GM21360 (cell line): ENCODE measurements at regions not wholly inside any gene's neighbourhood (a gene's known extent, or its start where the extent isn't known, plus 50 kb on each side); places are given as distances from the start of the nearest gene placed in this dataset.

Source experiments
- ATAC-seq: cut with Tn5 transposase; IDR thresholded peaks from one replicate; pipeline ENCODE4 v1.9.1; 2021; ENCODE audit warnings: mild to moderate bottlenecking, moderate library complexity; ENCODE audit not compliant: unreplicated experiment

DNA sequence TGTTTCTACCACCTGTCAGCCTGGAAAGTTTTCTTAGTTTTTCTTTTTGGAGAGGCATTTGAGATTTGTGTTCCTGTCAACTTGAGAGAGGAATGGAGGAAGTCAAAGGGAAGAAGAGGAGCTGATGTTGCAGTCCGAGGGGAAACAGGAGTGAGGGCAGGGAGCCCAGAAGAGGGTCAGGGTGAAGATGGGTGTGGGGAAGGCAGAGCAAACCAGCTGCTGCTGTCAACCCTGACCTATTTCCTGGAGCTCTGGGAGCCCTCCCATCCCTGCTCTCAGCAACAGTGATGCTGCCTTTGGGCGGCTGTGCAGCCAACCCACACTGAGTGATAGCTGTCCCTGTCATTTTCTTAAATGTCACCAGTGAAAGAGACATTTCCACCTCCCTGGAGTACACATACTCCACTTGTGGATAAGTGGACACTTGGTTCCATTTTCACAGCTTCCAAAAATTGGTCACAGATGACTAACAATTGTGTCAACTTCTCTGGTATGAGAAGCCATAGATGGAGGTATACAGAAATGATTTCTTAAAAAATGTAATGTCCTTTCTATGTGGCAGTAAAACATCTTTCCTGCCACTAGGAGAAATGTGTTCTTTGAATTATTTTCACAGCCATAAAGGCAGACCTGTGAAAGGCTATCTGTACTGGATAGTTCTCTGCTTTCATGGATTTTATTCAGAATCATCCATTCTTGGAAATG lies 556.3 kb upstream of the TBL1XR1 start:
- no peak for ATAC-seq

DNA sequence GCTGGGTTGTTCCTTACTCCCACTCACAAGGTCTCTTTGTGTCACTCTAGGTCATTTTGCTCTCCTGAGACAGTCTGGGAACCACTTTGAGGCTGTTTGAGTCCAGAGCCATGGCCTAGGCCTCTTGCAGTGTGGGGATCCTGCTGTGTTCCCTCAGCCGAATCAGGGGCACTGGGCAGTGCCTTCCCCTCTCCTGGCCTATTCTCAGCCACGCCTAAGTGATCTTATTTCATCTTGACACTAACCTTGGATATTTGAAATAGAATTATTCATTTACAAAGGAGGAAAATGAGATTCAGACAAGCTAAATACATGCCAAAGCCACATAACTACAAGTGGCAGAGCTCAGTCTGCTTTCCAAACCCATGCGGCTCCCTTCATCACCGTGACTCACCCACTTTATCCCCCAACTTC lies 557.2 kb upstream of the TBL1XR1 start:
- ATAC-seq: no peak

DNA sequence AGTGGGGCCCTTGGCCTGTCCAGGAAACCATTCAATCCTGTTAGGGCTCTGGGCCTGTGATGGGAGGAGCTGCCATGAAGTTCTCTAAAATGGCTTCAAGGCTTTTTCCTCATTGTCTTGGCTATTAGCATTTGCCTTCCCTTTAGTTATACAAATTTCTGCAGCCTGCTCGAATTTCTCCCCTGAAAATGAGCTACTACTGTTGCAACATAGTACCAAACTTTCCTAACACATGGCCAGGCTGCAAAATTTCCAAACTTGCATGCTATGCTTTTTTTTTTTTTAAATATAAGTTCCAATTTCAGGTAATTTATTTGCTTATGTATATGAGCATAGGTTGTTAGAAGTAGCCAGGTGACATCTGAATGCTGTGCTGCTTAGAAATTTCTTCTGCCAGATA lies 560.8 kb upstream of the TBL1XR1 start:
- no peak for ATAC-seq

DNA sequence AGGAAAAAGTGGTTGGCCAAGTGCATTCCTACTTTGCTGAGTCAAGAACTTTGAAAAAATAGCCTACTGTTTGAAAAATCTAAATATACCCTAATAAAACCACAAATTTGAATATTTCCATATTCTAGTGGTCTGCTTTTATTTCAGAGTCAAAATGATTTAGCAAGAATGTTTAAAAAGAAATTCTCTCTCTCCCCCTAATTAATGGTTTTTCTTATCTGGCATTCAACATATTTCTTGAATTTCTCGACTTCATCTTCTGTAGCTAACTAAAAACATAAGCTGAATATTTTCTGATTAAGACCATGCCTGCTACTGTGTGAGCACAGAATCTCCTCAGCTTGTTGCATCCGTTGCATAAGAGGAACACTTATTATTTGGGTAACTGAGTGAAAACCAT lies 563.5 kb upstream of the TBL1XR1 start:
- ATAC-seq: no peak

DNA sequence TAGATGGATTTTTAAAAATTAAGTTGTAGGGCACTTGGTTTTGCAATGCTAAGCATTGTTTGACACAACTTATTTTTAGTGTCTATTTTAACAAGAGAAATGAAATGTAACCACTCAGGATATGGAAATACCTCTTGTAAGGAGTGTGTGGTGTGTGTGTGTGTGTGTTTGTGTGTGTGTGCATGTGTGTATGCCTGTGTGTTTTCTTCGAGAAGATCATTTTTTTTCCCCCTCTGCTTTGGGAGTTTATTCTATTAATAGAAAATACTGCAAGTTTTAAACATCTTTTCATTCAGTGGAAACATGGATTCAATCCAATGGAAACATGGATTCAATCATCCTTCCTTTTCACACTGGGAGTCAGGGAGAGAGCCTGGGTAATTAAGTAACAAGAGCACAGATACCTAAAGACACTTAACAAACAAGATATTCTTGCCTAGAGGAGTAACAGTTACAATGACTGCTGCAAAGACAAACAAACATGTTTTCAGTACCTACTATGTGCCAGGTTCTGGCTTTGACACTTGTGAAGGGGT lies 567.2 kb upstream of the TBL1XR1 start:
- no peak for ATAC-seq

DNA sequence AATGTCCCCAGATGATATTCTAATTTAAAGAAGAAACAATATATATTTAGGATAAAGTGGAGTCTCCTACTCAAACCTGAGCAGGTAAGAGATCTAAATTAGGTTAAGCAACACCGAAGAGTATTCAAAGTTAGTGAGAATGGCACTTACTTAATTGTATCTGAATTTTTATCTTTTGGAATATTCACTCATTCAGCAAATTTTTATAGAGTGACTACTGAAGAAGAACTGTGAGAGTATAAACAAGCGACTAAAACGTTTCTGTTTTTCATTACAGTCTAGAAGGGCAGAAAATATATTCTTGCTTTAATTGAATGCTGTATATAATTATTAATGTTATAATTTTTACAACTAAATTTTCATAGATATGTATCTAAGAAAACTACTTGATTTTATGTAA lies 567.7 kb upstream of the TBL1XR1 start:
- ATAC-seq: no peak

DNA sequence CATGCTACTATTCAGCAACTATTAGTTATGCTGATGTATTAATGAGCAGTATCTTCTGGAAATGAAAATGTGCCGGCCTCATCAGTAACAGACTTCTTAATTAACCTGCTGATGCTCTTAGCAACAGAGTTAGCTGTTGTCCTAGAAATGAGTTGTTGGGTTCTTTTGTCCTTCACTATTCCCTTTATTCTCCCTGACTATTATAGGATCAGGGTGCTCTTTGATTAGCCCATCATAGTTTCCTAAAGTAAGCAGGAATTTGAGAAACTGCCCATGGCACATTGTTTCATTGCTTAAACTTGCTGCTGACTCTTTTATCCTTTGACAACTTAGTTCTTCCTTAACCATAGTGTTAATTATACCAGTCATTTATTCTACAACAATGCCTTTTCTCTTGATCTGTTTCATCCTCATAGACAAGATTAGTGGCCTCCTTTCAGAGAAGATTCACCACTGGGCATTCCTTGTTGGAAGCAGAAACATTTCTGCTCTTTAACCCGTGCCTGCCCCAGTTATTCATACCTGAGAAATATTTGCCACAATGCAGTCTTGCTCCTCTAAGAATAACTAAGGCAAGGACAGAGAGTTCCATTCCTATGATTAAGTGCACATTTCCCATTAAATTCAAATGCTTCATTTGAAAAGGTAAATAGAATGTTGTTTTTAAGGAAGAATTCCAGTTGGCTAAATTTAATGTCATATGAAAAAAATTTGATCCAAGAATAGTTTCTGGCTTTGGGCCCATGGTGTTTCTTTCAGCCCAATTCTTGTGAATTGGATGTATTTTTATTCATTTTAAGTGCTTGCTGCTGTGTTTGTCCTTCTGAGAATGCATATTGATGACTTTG lies 573.3 kb upstream of the TBL1XR1 start:
- no peak for ATAC-seq

DNA sequence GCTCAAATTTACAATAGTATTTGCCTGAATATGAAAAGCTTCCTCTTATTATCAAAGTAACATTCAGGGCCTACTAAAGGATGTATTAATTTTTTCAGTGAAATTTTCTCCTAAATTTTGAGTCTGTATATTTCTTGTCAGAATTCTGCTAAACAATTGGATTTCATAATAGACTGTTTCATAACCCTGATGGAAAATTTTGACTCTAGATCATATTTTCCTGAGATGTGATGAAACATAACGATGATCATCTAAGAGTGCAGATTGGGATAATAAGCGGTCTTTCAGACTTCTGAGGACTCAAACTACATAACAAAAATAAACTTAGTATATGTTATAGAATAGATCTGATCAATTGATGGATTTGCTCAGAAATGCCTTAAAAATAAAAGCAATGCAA lies 574.5 kb upstream of the TBL1XR1 start:
- ATAC-seq: no peak

DNA sequence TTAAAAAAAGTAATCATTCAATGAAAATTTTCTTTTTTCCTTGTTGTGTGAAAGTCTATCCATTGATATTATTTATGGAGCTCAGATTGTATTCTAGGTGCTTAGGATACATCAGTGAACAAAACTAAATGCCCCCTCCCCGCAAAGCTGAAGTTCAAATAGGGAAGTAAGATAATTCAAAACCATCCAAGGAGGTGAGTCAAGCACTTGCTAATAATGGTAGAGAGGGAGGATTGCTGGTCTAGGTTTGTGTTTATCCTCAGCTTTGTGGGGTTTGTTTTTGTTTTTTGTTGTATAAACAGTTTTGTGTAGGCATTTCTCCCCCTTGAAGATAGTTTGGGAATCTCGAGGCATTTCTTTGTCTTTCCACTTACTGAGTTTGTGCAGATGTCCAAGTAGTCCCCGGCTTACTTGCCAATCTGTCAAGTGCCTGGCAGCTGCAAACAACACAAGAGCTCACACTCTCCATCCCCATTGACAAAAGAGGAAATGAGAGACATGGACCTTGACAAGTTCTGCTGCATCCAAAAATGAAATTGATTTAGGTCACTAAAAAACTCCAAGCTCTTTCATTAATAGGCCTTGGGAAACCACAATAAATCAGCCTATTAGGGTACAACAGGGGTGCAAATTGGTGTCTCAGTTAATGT lies 575.8 kb upstream of the TBL1XR1 start:
- ATAC-seq: no peak

DNA sequence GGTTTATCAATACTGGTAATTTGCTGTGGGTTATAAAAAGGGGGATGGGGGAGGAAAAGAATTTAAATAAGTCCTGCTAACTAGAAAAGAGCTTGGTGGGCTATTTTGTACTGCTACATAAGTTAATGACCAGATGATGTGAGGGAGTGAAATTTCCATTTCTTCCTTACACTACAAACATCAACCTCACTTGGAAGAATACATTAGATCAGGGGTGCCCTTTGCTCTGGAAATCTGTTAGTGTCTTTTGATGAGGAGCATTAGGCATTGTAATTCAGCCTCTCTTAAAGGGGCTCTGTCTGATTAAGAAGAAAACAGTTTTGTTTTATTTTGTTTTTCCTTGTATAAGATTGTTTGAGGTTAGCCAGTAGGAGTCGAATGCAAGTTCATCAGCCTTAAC lies 576.4 kb upstream of the TBL1XR1 start:
- ATAC-seq: no peak

DNA sequence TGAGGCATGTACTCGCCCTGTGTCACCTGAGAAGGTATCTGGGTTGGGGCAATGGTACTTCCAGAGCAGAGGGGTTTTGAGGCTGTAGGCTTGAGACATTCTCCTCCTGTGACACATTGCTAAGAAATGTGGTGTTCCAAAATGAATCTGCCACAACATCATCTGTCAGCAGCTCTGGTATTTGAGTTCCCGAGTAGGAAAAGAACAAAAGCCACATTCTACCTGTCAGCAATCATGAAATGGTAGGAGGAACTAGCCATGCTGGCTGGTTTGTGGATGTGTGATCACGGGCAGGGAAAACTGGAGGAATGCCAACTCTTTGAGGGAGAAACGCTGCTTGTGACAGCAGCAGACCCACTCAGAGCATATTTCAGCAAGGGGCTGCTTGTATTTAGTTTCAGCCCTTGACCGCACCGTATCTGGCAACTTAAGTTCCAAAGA lies 579.4 kb upstream of the TBL1XR1 start:
- ATAC-seq: no peak

DNA sequence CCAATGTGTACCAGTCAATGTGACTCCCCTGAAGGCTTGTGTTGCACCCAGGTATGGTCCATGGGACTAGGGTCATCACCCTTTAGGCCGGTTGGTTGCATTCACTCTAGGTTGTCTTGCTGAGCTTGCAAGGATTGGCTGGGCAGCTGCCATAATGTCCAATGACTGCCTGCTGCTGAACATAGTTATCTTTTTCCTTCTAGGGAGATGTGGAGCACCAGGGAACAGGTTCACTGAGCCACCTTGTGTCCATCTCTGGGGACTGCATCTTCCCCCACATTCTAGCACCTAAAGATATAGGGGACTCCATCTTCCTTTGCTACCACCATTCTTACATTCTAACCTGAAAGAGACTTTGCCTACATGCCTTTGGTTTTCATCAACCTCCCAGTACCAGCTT lies 580.4 kb upstream of the TBL1XR1 start:
- peak; percentile 93 for ATAC-seq

DNA sequence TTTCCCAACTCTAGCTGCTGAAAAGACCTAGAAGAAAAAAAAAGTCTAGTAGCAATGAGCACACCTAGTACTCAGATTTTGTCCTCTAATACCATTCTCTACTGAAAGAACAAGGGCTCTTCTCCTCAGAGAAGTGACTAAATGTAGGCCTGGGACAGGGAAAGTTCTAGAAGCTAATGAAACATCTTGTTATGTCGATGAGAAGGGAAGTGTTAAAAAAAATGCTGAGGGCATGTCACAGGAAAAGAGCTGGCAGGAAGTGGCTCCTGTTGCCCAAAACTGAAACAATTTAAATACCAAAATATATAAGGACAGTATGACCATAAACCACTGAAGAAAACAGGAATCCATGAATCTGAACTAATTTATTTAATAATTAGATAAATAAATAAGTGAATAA lies 581.4 kb upstream of the TBL1XR1 start:
- ATAC-seq: no peak

DNA sequence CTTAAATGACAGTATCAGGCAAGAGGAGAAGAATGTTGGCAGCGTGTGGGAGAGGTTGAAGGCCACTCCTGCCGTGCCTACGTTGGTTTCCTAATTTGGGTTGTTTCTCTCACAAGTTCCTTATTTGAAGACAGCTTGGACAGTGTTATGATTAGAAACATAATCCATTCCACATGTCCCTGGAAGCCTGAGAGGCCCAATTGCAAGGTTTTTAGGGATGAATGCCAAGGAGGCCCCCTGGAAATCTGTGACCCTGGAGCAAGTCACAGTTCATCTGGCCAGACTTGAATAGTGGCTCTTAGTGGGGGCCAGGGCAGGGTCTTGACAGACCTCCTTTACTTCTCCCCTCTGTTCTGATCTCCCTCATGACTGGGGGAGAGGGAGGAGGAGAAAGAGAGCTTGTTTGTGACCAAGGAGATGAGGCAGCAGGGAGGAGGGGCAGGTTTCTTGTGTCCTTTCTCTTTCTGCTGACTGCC lies 584.4 kb upstream of the TBL1XR1 start:
- no peak for ATAC-seq

DNA sequence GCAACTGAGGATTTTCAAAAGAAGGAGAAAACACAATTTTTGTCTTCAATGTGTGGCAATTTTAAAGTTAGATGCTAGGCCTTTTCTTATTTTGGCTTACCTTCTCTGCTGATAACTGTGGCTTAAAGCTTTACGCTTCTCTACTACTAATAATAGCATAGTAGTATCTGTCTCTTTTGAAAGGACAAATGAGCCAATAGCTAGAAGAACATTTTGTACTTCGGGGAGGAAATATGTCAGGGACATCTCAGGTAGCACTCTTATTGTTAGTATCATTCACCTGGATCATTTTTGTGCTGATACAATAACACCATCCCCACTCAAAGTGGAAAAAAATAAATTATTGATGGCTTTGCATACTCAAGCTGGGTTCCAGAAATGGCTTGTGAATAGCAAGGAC lies 586.1 kb upstream of the TBL1XR1 start:
- no peak for ATAC-seq

DNA sequence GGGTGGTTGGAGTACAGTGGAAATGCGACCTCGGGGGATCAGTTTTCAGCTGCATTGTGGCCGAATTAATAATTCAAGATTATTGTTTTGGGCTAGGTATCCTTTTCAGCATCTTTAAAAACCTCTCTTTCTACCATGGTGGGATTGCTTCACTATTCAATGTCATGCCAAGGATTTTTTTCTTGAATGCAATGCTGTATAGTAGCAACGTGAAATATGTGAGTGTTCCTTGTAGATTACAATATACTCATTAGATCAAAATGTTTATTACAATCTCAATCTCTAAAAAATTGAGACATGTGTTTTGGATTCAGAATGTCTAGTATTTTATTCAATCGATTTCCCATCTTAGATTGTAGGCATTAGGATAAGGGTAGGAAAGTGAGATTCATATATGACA lies 586.5 kb upstream of the TBL1XR1 start:
- ATAC-seq: no peak

DNA sequence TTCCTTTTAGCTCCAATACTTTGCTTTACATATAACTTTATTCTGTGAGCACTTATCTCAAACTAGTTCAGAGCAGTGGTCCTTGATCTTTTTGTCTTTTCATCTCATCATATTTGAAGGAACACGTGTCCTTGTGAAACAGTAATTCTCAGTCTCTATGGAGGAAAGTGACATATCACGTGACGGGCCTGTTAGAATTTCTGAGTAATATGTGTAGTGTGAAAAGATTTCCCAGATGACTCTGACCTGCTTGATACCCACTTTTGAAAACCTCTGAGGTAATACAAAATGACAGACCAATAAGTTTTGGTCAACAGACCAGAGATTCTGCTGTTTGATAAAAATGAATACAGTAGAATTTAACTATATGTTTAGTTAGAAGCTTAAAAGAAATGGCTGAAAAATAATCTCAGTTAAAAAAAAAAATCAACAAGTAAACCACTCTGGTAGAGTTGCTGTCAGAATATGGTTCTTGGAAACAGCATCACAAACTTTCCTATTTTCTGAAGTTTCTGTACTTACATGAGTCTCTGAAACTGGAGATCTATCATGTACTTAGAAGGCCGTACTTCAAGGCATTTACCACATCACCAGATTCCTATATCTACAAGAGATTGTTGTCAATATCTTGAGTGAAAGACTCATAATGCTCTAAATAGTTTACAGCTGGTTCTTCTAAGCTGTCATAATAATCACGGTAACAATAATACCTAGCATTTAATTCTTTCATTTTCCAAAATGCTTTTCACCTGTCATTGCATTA lies 590.2 kb upstream of the TBL1XR1 start:
- peak; percentile 85 for ATAC-seq

DNA sequence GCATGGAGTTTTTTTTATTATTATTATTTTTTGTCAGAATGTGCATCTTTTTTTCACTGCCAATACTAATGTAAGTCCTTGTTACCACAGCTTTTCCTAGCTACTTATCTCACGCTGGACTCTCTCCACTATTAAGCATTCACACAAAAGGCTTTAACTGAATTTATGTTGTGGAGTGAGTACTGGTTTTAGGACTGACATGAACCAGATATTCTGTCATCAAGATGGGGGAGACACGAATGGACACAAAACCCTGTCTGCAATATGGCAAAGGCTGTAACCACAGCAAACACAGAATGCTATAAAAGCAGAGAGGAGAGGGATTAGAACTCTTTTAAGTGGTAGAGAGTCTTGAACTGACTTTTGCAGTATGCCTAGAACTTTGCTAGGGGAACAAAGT lies 592.2 kb upstream of the TBL1XR1 start:
- ATAC-seq: no peak

DNA sequence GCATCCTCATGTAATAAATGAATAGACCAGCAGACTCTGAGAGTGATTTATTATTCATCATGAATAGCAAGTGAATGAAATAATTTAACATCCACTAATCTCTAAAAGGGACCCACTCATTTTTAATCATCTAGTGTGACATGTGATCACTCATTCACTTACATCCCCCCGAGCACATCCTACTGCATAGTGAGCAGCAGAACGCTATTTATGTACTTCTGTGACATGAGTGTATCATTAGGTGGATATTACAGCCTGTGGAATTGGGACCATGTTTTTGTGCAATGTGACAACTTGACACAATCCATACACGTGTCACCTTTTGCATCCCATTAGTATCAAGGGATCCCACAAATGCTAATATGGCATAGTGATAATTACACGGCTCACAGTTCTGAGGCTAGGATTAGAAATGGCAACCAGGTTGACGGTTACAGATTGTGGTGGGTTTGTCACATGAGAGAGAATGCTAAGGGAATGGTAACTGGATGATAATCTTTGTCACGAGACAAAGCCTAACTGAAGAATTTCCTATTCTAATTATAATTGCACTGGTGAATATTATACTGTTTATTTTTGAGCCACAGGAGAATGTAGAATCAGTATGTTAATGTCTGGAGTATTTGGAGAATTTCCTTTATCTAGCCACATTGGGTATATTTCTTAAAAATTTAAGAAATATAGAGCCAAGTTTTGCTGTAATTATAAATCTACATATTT lies 595.2 kb upstream of the TBL1XR1 start:
- no peak for ATAC-seq

DNA sequence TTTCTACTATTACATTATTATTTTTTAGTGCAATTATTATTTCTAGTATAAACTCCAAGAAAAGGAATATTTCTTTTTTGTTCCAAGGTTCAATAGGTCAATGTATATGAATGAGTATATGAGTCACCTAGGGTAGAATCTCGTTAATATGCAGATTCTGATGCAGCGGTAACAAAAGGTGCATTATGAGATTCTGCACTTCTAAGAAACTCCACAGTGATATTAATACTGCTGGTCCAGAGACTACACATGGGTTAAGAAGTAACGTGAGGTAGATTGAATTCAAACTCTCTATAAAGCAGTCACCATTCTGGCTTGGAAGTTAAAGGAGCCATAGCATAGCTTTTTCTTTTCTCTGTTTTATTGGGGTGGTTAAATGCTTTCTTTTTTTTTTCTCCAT lies 596.2 kb upstream of the TBL1XR1 start:
- no peak for ATAC-seq
